NCI-H187 (cell line): ENCODE measurements at regions not wholly inside any gene's neighbourhood (a gene's known extent, or its start where the extent isn't known, plus 50 kb on each side); places are given as distances from the start of the nearest gene placed in this dataset.

Experiments used
- DNase-seq, 2 experiments: peaks; one replicate each; lab custom pipeline; 2025; lab: John Stamatoyannopoulos, UW

DNA sequence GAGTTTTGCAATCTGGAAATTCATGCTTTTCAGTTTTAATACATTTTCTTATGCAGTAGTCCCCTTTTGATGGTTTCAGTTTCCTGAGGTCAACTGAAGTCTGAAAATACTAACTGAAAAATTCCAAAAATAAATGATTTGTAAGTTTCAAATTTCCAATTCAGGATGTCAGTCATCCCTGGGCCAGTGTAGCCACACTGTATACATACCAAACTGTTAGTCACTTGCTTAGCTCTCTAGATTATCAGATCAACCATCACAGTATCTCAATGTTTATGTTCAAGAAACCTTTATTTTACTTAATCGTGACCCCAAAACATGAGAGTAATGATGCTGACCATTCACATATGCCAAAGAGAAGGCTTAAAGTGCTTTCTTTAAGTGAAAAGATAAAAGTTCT is 715.5 kb downstream of the GBE1 start:
- no peak for DNase-seq

DNA sequence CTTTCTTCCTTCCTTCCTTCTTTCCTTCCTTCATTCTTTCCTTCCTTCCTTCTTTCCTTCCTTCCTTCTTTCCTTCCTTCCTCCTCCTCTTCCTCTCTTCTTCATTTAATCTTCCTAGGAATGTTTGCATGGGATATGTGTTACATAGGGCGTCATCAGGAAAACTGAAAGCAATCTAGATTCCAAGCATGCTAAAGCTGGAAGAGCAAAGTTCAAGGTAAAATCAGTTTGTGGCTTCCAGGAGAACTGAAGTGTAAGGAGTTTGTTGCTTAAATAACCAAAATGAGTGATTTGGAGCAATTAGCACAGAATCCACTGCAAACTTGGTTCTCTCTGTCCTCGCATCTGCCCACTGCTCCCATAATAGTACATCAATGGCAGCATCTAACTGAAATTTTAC is 716.2 kb downstream of the GBE1 start:
- DNase-seq: no peak

DNA sequence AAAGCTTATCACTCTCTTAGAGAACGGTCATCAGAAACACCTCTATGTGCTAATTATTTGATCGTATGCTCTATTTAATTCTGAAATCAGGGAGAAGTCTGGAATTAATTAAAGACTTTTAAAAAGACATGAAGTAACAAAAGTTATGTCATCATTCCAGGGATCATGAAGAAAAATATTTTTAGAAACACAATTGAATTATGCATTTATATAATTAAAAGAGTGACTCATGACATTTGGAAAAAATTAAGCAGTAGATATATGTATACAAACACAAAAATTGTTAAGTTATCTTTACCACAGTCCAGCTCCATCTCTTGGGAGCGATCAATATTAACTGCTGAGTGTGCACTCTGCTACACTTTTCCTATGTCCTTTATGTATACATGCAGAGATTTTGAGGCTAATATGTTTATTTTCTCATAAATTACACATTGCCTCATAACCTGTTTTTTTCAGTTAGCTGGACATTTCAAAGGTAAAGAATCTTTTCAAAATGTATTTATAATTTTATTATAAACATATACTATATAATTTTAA is 717.7 kb downstream of the GBE1 start:
- DNase-seq: no peak

- DNase-seq: no peak
Observed at GRCh38 chr3:81043009-81043408, 718.4 kb downstream of the GBE1 start.

- DNase-seq: no peak
Observed at GRCh38 chr3:81041331-81041730, 720.1 kb downstream of the GBE1 start.

- no peak for DNase-seq
Observed at GRCh38 chr3:81040107-81040506, 721.3 kb downstream of the GBE1 start.

- no peak for DNase-seq
Observed at GRCh38 chr3:81033684-81034083, 727.8 kb downstream of the GBE1 start.

GRCh38 chr3:81033185-81033584 is 728.3 kb downstream of the GBE1 start:
- no peak for DNase-seq

- no peak for DNase-seq
Observed at GRCh38 chr3:81029861-81030260, 731.6 kb downstream of the GBE1 start.

DNA sequence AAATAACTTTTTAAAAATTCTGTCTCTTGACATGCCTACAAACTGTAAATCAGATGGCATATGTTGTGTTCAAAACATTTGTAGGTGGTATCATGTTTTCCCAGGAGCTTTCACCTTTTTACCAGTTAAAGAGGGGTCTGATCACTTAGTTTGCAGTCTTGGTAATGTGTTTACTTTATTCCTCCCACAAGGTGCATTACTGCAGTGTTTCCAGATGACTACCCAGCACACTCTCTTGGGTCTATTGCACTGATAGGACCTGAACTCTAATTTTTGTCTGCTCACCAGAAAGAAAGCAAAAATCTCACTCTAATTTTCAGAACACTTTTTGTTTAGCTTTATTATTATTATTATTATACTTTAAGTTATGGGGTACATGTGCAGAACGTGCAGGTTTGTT is 734.1 kb downstream of the GBE1 start:
- no peak for DNase-seq

GRCh38 chr3:81024560-81024959 is 736.9 kb downstream of the GBE1 start:
- no peak for DNase-seq

DNA sequence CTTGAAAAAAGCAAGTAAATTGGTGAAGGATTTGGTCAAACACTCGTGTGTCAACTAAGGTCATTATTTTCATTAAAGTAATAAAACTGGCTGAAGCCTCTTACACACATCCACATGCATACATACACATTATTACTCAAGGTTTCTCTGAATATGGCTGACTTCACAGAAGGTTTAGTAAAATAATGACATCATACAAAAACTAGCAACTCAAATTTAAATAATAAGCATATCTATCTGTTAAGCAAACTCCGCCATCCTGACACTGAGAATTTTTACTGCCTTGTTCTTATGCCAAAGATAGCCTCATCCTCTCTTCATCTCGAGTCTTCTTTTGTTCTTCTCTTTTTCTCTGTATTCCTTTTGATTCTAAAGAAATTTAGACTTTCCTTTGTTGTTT is 739.1 kb downstream of the GBE1 start:
- DNase-seq: no peak

DNA sequence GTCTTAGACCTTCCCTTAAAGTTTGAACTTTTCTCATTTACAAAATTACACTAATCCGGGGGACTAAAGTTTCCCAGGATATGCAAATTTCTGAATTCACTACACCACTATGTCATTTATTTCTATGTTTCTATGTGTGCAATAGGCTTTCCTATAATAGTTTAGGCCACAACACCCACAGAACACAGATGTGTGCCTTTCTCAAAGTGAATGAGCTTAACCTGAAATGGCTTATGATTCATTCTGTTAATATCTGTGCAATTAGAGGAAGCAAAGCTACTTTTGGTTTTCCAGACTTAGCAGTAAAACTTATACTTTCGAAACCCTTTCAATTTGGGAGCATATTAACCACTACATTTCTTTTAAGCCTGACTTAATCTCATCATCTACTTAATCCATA is 748.1 kb downstream of the GBE1 start:
- DNase-seq: no peak

GRCh38 chr3:81005992-81006391 is 755.5 kb downstream of the GBE1 start:
- no peak for DNase-seq

DNA sequence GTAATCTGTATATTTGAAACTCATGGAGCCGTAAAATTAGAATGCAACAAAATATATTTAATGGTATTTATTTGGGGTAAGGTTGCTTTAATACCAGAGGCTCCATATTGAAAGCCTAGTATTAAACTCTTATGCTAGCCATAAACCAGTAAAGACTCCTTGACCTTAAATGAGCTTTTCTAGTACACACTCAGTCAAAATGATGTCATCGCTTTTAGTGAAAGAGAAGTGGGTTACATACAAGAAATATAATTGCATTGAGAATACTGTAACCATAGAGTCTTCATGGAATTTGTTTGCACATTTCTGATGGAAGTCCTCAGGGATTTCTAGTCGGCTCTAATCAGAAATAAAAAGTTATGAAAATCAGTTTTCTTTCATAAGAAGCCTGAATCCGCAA is 757.6 kb downstream of the GBE1 start:
- DNase-seq: no peak

- no peak for DNase-seq
Observed at GRCh38 chr3:81003008-81003645, 758.3 kb downstream of the GBE1 start.

DNA sequence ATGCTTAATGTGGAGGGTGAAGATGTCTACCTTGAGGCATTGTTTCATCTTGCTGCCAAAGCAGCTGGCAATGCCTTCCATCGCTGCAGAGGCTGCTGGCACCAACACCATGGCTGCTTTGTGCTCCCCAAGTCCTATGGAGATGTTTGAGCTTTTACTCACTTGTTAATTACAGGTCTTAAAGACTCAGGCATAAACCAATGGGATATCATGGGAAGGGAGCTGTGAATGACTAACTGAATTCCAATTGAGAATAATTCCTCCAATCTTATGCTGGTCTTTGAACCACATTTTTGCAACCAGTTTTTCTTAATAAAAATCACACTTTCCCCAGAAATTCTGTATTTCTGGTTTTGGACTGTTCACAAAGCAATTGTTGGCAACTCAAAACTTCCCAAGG is 762.0 kb downstream of the GBE1 start:
- no peak for DNase-seq

DNA sequence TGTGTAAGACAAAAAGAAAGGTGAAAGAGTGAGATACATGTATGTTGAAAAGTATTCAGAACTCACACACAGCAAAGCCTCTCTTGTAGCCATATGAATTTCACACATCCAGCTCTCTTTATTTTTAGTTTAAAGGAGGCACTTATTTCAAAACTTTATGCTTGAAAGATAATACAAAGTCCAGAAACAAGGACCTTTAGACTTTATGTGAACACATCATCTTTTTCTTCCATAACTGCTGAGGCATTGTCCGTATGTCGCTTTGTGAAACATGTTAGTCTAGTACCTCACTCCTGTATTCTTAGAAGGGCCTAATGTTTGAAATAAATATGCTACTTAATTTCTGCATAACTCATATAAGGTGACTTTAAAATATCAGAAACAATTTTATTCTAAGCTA is 763.4 kb downstream of the GBE1 start:
- no peak for DNase-seq

GRCh38 chr3:80997622-80998021 is 763.8 kb downstream of the GBE1 start:
- no peak for DNase-seq

DNA sequence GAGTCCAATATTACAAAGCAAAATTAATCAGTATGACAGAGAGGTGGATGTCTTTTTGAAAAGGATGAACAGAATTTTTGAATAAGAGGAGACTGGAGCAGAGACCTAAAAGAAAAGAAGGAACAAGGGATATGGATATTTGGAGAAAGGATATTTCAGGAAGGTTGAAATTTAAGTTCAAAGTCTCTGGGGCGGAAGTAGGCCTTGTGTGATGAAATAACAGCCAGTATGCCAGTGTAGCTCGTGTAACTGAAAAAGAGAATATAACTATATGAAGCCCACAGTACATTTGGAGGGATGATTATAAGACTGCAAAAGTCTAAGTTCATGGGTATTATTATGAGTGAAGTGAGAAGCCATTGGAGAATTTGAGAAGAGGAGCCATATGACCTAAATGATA is 766.7 kb downstream of the GBE1 start:
- DNase-seq: no peak

DNA sequence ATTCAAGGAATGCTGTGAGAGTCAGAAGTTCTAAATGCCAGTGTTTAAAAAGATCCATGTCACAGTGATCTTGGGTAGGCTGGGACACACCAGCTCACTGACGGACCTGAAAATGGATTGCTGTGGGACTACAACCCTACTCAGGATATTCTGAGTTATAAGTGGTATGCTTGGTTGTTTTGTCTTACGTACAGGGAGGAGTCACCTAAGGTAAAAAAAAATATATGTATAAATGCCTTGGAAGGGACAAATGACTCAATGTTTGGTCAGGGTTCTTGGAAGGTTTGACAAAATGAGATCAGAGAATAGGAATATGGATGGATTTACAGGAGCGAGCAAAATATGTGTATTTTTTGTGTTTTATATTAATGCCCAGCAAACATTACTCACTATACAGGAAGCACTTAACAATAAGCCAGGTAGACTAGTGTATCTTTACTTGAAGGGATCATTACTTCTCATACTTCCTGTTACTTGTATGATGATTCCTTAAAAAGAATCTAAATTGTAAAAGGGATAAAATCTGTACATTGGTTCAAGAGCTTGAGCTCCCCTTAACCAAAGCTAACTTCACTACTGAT is 767.3 kb downstream of the GBE1 start:
- DNase-seq: no peak

DNA sequence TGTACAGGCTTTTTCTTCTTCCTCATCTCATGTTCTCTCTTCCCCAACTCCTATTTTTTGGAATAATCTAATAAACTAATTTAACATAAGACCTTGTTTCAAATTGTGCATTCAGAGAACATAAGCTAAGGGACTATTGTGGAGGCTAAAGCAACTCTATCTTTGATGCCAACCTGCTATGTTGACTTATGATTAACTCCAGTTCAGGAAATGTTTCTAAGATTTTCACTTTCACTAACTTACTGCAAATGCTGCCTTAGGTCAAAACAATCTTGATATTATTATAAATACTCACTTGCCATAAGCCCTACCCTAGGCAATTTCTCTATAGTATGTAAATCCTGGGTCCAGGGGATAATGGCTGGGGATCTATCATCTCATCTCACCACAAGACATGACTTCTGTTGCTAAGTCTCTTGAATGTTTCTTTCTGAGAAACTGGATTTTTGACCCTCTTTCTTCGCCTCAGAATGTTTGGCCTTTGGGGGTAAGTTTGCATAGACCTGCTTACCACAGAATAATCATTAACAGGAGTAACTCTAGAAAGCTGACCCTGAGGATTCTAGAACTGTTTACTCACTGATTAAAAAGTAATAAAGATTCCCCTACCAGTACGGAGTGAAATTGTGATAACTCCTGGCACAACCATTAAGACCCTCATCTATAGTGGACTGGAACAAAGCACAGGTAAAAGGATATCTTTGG is 768.1 kb downstream of the GBE1 start:
- no peak for DNase-seq

- no peak for DNase-seq
Observed at GRCh38 chr3:80983753-80984152, 777.7 kb downstream of the GBE1 start.
